Kidney epithelial cell (primary cell): ENCODE measurements at regions not wholly inside any gene's neighbourhood (a gene's known extent, or its start where the extent isn't known, plus 50 kb on each side); places are given as distances from the start of the nearest gene placed in this dataset.

Experiments
- DNase-seq: peaks from one replicate; pipeline ENCODE4 v3.0.0-alpha.2; 2010; ENCODE audit warnings: low read depth
- H3K27me3 ChIP-seq: 2 replicates; pipeline ENCODE4 v1.6.0; 2011; ENCODE audit warnings: low read length; ENCODE audit not compliant: control insufficient read depth, insufficient read depth
- H3K36me3 ChIP-seq: 2 replicates; pipeline ENCODE4 v1.5.1; 2011; ENCODE audit warnings: low read length; ENCODE audit not compliant: control insufficient read depth, insufficient read depth
- H3K4me3 ChIP-seq: 2 replicates; pipeline ENCODE4 v1.5.1; 2011; ENCODE audit warnings: low read depth, mild to moderate bottlenecking, control low read depth, low read length
- TF ChIP-seq, protein P1 (sequence below): IDR thresholded peaks from 2 replicates; pipeline ENCODE4 v1.5.1; 2011; ENCODE audit warnings: mild to moderate bottlenecking, moderate library complexity, low read length, control low read depth, inconsistent platforms; ENCODE audit not compliant: insufficient read depth, poor library complexity, severe bottlenecking

DNA sequence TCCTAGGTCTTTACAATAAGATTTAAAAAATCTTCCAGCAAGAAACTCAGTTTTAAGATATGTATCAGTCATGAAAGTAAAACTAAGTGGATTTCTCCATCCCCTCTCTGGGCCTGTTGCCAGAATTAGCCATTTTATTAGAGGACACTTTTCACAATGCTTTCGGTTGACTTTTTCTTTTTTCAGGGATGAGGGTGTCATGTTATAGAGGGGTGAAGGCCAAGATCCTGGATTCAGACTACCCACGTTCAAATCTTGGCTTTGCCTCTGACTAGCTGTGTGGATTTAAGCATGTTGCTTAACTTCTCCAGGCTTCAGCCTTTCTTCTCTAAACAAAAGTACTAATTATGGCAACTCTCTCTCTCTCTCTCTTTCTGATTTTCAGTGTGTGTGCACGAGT lies 111.7 kb upstream of the COX10 start:
- Histone ChIP-seq H3K4me3 (no peak overlapping the region), H3K27me3 (no peaks in the 10 kb centered on the region), H3K36me3 (no peaks in the 10 kb centered on the region)
- TF ChIP-seq, protein P1, sequence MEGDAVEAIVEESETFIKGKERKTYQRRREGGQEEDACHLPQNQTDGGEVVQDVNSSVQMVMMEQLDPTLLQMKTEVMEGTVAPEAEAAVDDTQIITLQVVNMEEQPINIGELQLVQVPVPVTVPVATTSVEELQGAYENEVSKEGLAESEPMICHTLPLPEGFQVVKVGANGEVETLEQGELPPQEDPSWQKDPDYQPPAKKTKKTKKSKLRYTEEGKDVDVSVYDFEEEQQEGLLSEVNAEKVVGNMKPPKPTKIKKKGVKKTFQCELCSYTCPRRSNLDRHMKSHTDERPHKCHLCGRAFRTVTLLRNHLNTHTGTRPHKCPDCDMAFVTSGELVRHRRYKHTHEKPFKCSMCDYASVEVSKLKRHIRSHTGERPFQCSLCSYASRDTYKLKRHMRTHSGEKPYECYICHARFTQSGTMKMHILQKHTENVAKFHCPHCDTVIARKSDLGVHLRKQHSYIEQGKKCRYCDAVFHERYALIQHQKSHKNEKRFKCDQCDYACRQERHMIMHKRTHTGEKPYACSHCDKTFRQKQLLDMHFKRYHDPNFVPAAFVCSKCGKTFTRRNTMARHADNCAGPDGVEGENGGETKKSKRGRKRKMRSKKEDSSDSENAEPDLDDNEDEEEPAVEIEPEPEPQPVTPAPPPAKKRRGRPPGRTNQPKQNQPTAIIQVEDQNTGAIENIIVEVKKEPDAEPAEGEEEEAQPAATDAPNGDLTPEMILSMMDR, result no peak
- DNase-seq, result no peak

DNA sequence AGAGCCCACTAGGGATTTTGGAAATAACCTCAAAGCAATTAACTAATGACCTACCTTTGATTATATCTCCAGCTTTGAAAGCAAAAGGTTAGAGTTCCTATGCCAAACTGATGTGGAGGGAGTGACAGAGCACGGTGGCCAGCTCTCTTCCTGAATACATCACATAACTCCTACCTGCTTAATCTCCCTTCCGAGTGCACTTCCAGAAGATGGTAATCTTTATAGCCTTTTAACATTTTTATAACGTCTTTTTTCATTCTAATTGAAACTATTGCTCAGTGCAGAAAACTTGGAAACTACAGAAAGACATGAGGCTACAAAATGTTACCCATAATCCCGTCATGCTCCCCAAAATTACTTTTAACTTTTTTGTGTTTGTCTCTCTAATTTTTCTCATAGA lies 110.5 kb upstream of the COX10 start:
- no peak overlapping the region for H3K4me3 ChIP-seq
- TF ChIP-seq, protein P1, result no peak
- no peak for DNase-seq
- H3K36me3 ChIP-seq, result no peaks in the 10 kb centered on the region
- H3K27me3 ChIP-seq, result no peaks in the 10 kb centered on the region

DNA sequence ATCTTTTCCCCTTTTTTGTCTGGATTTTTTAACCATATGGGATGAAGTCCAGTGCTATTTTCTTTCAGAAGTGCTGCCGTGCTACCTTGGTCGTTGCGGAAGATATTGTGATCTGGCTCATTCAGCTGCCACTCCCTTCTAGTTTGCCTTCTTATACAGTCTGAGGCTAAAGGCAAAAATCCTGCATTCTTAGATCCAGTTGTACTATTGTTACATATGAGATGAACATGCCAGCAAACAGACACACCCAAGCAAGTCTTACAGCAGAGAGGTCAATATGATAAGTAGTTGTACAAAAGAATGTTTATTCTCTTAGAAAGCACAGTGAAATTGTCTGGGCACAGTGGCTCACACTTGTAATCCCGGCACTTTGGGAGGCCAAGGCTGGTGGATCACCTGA lies 108.0 kb upstream of the COX10 start:
- H3K27me3 ChIP-seq, result no peaks in the 10 kb centered on the region
- H3K36me3 ChIP-seq, result no peaks in the 10 kb centered on the region
- no peak for DNase-seq
- no peak overlapping the region for H3K4me3 ChIP-seq
- TF ChIP-seq, protein P1, result no peak

DNA sequence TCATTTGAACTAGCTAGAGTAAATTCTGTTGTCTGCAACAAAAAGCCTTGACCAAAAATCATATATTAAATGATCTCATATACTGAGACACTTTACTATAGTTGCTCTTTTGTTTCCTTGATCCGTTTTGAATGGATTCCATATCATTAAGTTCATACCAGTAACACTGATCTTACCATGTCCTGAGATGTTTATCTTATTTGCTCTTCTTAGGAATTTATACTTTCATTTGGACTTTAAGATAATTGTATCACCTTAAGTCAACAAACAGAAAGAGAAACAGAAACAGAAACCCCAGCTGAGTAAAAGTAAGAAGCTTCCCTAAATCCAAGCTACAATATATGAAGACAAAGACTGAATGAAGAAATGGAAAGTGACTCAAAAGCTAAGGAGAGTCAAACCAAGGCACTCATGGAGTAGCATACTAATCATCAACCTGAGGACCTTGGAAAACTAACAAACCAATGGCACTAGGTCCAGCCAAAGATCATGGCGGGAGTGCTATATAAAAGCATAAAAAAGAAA lies 106.5 kb upstream of the COX10 start:
- no peak for DNase-seq
- H3K4me3 ChIP-seq, result no peak overlapping the region
- TF ChIP-seq, protein P1, result no peak
- no peaks in the 10 kb centered on the region for H3K27me3 ChIP-seq
- no peaks in the 10 kb centered on the region for H3K36me3 ChIP-seq

DNA sequence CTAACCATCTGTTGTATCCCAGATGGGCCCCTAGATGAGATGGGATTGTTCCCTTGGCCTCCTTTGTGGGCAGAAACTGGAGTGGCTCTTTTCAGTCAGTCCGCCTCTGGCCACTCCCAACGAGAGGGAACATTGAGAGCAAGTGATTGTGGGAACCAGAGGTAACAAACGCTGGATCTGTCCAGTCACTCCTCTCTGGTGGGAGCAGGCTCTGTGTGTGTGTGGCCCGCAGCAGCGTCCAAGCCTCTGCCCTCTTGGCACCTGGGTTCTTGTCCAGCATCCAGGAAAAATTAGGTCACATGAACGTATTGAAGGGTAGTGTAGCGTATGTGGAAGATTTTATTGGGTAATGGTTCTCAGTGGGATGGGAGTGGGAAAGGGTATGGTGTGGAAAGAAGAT lies 101.9 kb upstream of the COX10 start:
- H3K4me3 ChIP-seq, result no peak overlapping the region
- TF ChIP-seq, protein P1, result no peak
- no peaks in the 10 kb centered on the region for H3K36me3 ChIP-seq
- no peak for DNase-seq
- no peaks in the 10 kb centered on the region for H3K27me3 ChIP-seq

DNA sequence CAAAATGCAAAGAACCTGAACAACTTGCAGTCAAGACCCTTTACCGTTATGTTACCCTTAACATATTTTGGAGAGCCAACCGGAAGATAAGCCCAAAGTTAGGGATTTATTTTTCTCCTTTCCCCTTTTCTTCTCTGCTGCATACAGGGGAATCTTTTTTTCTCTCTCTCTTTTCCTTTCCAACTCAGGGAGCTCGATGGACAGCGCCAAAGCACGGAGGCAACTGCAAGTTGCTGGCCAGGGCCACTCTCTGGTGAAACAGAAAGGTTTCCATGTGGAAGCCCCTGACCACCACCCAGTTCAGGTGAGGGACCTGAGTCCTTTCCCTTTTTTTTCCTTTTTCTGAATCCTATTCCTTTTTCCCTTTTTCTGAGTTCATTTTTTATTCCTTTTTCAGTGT lies 98.8 kb upstream of the COX10 start:
- no peak overlapping the region for H3K4me3 ChIP-seq
- DNase-seq, result no peak
- no peaks in the 10 kb centered on the region for H3K27me3 ChIP-seq
- H3K36me3 ChIP-seq, result no peaks in the 10 kb centered on the region
- TF ChIP-seq, protein P1, result no peak
